A673 (cell line): ENCODE measurements at regions not wholly inside any gene's neighbourhood (a gene's known extent, or its start where the extent isn't known, plus 50 kb on each side); places are given as distances from the start of the nearest gene placed in this dataset.
"Not testable (repeated sequence)": the region's sequence is repeated elsewhere in the genome, so short reads cannot be mapped to it uniquely, and the experiment has no call there.

ENCODE experiments used
- BruUV-seq: library from RNA; stranded (reverse); fragments of 400-500 nt; replicated peaks from 2 replicates; lab custom pipeline; 2021; lab: Mats Ljungman, UMichigan
- CTCF ChIA-PET: fragments of 300-600 bp; sonication (Branson Sonifier 250); formaldehyde crosslinking; loops from one replicate; lab custom pipeline; 2022; ENCODE audit warnings: antibody characterized with exemption; lab: Charles Lee
- POLR2A ChIA-PET: fragments of 300-600 bp; sonication (Branson Sonifier 250); formaldehyde crosslinking; loops from one replicate; lab custom pipeline; 2022; ENCODE audit warnings: antibody characterized with exemption; ENCODE audit not compliant: low non-redundant PET; lab: Charles Lee
- DNase-seq: peaks from one replicate; pipeline ENCODE4 v3.0.0-alpha.2; 2015; ENCODE audit warnings: low spot score
- H3K27ac ChIP-seq: fragments of 200-600 bp; sonication (generic); 2 replicates; pipeline ENCODE4 v1.5.1; 2016; ENCODE audit warnings: mixed run types, low read depth, mild to moderate bottlenecking, mixed read lengths, antibody characterized with exemption, low read length; ENCODE audit not compliant: poor library complexity, severe bottlenecking
- H3K27me3 ChIP-seq: fragments of 200-600 bp; sonication (generic); replicated peaks from 2 replicates; pipeline ENCODE4 v1.6.1; 2017; ENCODE audit warnings: mixed run types, low read depth, mild to moderate bottlenecking, mixed read lengths, antibody characterized with exemption, low read length; ENCODE audit not compliant: insufficient read depth, poor library complexity
- H3K36me3 ChIP-seq: fragments of 200-600 bp; sonication (generic); 2 replicates; pipeline ENCODE4 v1.6.1; 2016; ENCODE audit warnings: mixed run types, mild to moderate bottlenecking, mixed read lengths, antibody characterized with exemption, low read length; ENCODE audit not compliant: insufficient read depth, poor library complexity, severe bottlenecking
- H3K4me1 ChIP-seq: fragments of 200-600 bp; sonication (generic); 2 replicates; pipeline ENCODE4 v1.6.1; 2017; ENCODE audit warnings: mixed run types, mild to moderate bottlenecking, mixed read lengths, antibody characterized with exemption, low read length; ENCODE audit not compliant: insufficient read depth, poor library complexity, severe bottlenecking
- H3K4me3 ChIP-seq: fragments of 200-600 bp; sonication (generic); 2 replicates; pipeline ENCODE4 v1.5.1; 2016; ENCODE audit warnings: low read depth, mixed run types, mild to moderate bottlenecking, mixed read lengths, low read length; ENCODE audit not compliant: poor library complexity, severe bottlenecking
- H3K9me3 ChIP-seq: fragments of 200-600 bp; sonication (generic); 2 replicates; pipeline ENCODE4 v1.6.1; 2016; ENCODE audit warnings: mixed run types, low read depth, mild to moderate bottlenecking, mixed read lengths, antibody characterized with exemption, low read length; ENCODE audit not compliant: poor library complexity, severe bottlenecking
- CTCF ChIP-seq: fragments of 300-800, 200-600 bp; sonication (generic); conservative IDR thresholded peaks from 2 replicates; pipeline ENCODE4 v1.5.1; 2017; ENCODE audit warnings: low read depth, mild to moderate bottlenecking, antibody characterized with exemption, low read length, moderate library complexity, mixed read lengths
- EZH2 ChIP-seq: fragments of 200-600 bp; sonication (generic); IDR thresholded peaks from 2 replicates; pipeline ENCODE4 v1.6.1; 2017; ENCODE audit warnings: borderline replicate concordance, low read depth, mild to moderate bottlenecking, mixed read lengths, antibody characterized with exemption, low read length; ENCODE audit not compliant: poor library complexity, severe bottlenecking
- intact Hi-C: fragments of 100-400 bp; cut with micrococcal nuclease; formaldehyde crosslinking; loops from one replicate; pipeline ENCODE4 v1.10.0; 2022; ENCODE audit not compliant: unreplicated experiment

DNA sequence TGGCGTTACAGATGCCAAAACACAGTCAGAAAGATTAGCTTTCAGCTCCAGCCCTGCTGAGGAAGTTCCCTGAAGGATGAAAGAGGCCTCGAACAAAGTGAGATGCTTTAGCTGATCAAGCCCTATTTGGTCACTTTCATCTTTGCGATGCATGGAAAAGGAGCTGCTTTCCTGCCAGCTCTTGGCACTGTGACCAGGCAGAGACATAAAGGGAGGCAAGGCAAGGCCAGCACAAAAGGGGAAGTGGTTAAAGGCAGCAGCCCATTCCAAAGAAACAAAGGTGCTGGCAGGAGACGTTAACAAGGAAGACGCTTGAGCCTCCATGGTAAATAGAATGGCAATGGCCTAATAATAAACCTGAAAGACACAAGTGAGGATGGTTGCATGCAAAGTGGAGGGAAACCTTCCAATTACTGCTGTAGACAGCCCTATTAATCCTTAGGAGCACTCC lies 617.1 kb upstream of the INTU start:
- BruUV-seq, result no TSS peak
- POLR2A ChIA-PET, result no interaction called here
- no peak for DNase-seq

DNA sequence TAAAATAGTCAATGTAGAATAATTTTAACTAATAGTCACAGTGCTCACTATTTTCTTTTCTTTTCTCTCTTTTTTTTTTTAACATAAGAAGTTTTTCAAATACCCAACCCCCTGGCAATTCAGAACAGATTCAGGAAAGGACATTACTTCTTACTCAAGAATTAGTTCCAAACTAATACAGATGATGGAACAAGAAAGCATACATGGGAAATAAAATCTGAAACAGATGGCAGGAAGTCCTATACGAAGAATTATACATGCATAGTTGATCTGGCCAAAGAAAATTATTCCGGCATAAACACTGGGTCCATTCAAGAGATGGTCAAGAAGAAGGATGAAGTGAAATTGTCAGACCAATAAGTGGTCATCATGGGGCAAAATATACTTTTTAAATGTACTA lies 614.4 kb upstream of the INTU start:
- H3K4me1 ChIP-seq, result no peaks in the 10 kb centered on the region
- ChIA-PET POLR2A (no interaction called here), CTCF (no interaction called here)
- H3K36me3 ChIP-seq, result no peaks in the 10 kb centered on the region
- DNase-seq, result no peak
- no peaks in the 10 kb centered on the region for H3K27me3 ChIP-seq
- intact Hi-C loops, result no loop called here
- H3K4me3 ChIP-seq, result no peak overlapping the region
- no peaks in the 10 kb centered on the region for H3K9me3 ChIP-seq
- no TSS peak for BruUV-seq
- TF ChIP-seq EZH2, result no peak
- TF ChIP-seq CTCF, result no peak
- no peak overlapping the region for H3K27ac ChIP-seq

More for the DNA sequence above, 617.1 kb upstream of the INTU start:
- CTCF ChIA-PET, result no interaction called here
- H3K4me1 ChIP-seq, result no peaks in the 10 kb centered on the region
- intact Hi-C loops, result no loop called here
- no peaks in the 10 kb centered on the region for H3K27me3 ChIP-seq
- no peaks in the 10 kb centered on the region for H3K36me3 ChIP-seq
- H3K9me3 ChIP-seq, result no peaks in the 10 kb centered on the region
- H3K27ac ChIP-seq, result no peak overlapping the region
- TF ChIP-seq CTCF (no peak), EZH2 (no peak)
- no peak overlapping the region for H3K4me3 ChIP-seq

- H3K4me1 ChIP-seq, H3K9me3 ChIP-seq, intact Hi-C loops, POLR2A ChIA-PET, H3K4me3 ChIP-seq, DNase-seq, CTCF ChIA-PET, BruUV-seq, H3K36me3 ChIP-seq, H3K27ac ChIP-seq, H3K27me3 ChIP-seq: not testable (repeated sequence)
Observed at GRCh38 chr4:127020831-127021230, 611.9 kb upstream of the INTU start.

DNA sequence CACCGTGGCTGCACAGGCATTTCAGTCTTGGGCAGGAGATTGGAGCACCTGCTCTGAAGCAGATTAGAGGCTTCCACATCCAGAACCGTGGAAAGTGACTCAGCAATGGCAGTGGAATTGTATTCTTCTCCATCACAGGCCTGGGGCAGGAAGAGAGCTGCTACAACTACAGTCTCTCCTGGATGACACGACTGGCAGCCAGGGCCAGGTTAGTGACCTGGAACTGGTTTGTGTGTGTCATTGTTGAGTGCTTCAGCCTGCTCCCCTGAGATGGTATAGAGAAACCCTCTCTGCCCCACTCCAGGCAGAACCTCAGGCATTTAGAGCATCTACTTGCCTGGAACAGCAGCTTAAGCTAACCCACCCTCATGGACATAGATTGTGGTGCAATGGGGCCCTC lies 596.5 kb upstream of the INTU start:
- intact Hi-C loops, result no loop called here
- no peak for DNase-seq
- no TSS peak for BruUV-seq

More for the DNA sequence above, 596.5 kb upstream of the INTU start:
- Histone ChIP-seq H3K4me3 (no peak overlapping the region), H3K27me3 (no peaks in the 10 kb centered on the region), H3K36me3 (no peaks in the 10 kb centered on the region), H3K9me3 (no peaks in the 10 kb centered on the region), H3K27ac (no peak overlapping the region), H3K4me1 (no peaks in the 10 kb centered on the region)
- ChIA-PET CTCF (no interaction called here), POLR2A (interaction anchor here (0.5 kb wide), 1 partner anchor 445 kb away, joined by 4 read pairs; no protein-coding TSS in a partner anchor)
- no peak for TF ChIP-seq CTCF
